ENCODE measurements at regions not wholly inside any gene's neighbourhood (a gene's known extent, or its start where the extent isn't known, plus 50 kb on each side); places are given as distances from the start of the nearest gene placed in this dataset.
"Not testable (repeated sequence)": the region's sequence is repeated elsewhere in the genome, so short reads cannot be mapped to it uniquely, and the experiment has no call there.

DNA sequence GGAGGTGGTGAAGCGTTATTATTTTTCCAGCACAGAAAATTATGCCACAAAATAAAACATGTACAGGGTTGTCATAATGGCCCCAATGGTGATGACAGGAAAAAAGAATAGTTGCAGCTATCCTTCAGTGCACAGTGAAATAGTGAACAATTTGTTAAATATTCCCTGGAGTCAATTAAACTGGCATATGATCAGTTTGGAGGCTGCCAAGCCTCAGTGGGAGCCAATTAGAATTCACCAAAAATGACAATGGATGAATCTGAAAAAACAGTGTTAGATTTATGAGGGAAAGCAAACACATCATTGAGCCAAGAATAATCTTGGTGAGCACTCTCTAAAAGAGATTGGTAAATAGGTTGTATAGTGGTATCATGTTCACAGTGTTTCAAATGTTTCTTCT lies 146.3 kb downstream of the OTUD1 start:
- no peak overlapping the region for H3K4me3 ChIP-seq
- no peaks in the 10 kb centered on the region for H3K27me3 ChIP-seq
- intact Hi-C loops (cut with DNase I), result no loop called here
- TF ChIP-seq, protein P1, sequence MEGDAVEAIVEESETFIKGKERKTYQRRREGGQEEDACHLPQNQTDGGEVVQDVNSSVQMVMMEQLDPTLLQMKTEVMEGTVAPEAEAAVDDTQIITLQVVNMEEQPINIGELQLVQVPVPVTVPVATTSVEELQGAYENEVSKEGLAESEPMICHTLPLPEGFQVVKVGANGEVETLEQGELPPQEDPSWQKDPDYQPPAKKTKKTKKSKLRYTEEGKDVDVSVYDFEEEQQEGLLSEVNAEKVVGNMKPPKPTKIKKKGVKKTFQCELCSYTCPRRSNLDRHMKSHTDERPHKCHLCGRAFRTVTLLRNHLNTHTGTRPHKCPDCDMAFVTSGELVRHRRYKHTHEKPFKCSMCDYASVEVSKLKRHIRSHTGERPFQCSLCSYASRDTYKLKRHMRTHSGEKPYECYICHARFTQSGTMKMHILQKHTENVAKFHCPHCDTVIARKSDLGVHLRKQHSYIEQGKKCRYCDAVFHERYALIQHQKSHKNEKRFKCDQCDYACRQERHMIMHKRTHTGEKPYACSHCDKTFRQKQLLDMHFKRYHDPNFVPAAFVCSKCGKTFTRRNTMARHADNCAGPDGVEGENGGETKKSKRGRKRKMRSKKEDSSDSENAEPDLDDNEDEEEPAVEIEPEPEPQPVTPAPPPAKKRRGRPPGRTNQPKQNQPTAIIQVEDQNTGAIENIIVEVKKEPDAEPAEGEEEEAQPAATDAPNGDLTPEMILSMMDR (IDR thresholded peaks at IDR 0.05), result no peak
- H3K36me3 ChIP-seq, result no peaks in the 10 kb centered on the region
- ATAC-seq (no peak), DNase-seq (no peak)
- H3K27ac ChIP-seq, result no peak overlapping the region
- H3K4me1 ChIP-seq, result no peaks in the 10 kb centered on the region
- peaks cover 0 to 8% of the 10 kb centered on the region in 2 donors for H3K9me3 ChIP-seq

DNA sequence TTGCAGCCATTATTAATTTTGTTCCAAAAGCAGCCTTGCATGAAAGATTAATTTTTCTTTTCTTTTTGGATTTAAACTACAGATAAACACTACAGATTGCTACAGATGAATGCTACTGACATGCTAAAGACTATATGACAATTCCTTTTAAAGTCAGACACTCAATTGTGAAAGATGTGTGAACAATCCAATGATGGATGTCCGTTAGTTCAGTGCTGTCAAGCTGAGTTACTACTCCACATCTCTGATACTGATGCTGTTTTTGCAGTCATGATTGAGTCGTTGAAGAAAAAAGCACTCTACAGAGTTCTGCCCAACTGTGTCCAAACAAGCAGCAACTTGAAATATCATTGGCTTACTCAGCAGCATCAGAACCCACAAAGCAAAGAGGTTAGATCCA lies 146.8 kb downstream of the OTUD1 start:
- no peak for DNase-seq
- Histone ChIP-seq H3K4me1 (no peaks in the 10 kb centered on the region), H3K27ac (no peak overlapping the region), H3K27me3 (no peaks in the 10 kb centered on the region), H3K4me3 (no peak overlapping the region), H3K36me3 (no peaks in the 10 kb centered on the region), H3K9me3 (peaks cover 0 to 8% of the 10 kb centered on the region in 2 donors)
- TF ChIP-seq, protein P1 (IDR thresholded peaks at IDR 0.05), result no peak
- no peak for ATAC-seq
- intact Hi-C loops (cut with DNase I), result no loop called here

DNA sequence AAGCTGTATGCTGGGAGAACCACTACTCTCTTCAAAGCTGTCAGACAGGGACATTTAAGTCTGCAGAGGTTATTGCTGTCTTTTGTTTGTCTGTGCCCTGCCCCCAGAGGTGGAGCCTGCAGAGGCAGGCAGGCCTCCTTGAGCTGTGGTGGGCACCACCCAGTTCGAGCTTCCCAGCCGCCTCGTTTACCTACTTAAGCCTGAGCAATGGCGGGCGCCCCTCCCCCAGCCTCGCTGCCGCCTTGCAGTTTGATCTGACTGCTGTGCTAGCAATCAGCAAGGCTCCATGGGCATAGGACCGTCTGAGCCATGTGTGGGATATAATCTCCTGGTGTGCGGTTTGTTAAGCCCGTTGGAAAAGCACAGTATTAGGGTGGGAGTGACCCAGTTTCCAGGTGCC lies 156.4 kb downstream of the OTUD1 start:
- ATAC-seq, result not testable (repeated sequence)

DNA sequence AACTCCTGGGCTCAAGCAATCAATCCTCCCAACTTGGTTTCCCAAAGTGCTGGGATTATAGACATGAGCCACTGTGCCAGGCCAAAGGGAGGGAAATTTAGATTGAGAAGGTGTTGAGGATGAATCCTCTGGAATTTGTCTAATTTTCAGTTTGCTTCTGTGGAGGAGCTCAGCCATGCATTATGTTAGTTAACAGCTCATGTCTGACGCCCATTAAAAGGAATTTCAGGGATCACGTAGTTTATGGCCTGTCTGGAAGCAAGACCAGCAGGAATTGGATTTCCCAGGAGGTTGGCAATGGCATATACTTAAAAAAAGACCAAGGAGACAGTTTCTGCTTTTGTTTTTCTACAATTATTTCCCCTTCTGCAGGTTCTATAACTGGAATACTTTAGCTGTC lies 165.7 kb downstream of the OTUD1 start:
- no peak overlapping the region for H3K27ac ChIP-seq
- no peaks in the 10 kb centered on the region for H3K4me1 ChIP-seq
- intact Hi-C loops (cut with DNase I), result no loop called here
- ATAC-seq (no peak), DNase-seq (no peak)
- no peaks in the 10 kb centered on the region for H3K27me3 ChIP-seq
- H3K4me3 ChIP-seq, result no peak overlapping the region
- TF ChIP-seq, protein P1 (IDR thresholded peaks at IDR 0.05), result no peak
- no peaks in the 10 kb centered on the region for H3K9me3 ChIP-seq
- H3K36me3 ChIP-seq, result no peaks in the 10 kb centered on the region

More for the DNA sequence above, 156.4 kb downstream of the OTUD1 start:
- H3K4me3 ChIP-seq; H3K36me3 ChIP-seq; H3K27ac ChIP-seq; H3K27me3 ChIP-seq; H3K4me1 ChIP-seq; intact Hi-C loops (cut with DNase I): not testable (repeated sequence)
- peak in 1 of 4 donors; percentile 58 for DNase-seq
- H3K9me3 ChIP-seq, result peaks cover 0 to 25% of the 10 kb centered on the region in 2 donors

DNA sequence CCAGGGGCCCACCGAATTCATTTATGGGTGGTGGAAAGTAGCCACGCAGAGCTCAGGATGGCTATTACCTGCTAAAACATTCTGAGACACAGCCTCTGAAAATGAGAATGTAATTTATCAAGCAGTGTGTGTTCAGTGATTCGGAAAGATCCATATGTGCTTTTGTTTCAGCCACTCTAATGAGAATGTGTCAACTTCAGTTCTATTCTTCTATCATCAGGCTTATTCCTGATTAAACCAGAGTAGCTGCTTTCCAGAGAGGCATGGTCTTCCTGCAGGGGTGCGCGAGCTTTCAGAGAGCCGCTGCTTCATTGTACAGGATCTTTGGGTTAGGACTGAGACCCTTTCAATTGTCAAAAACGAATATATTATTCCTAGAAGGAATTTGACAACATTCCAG lies 167.6 kb downstream of the OTUD1 start:
- no peak overlapping the region for H3K4me3 ChIP-seq
- ATAC-seq, result no peak
- DNase-seq, result no peak
- no peaks in the 10 kb centered on the region for H3K4me1 ChIP-seq
- no peak overlapping the region for H3K27ac ChIP-seq
- TF ChIP-seq, protein P1 (IDR thresholded peaks at IDR 0.05), result no peak
- intact Hi-C loops (cut with DNase I), result no loop called here
- H3K27me3 ChIP-seq, result no peaks in the 10 kb centered on the region
- no peaks in the 10 kb centered on the region for H3K9me3 ChIP-seq
- no peaks in the 10 kb centered on the region for H3K36me3 ChIP-seq

- Histone ChIP-seq H3K4me1 (no peaks in the 10 kb centered on the region), H3K9me3 (no peaks in the 10 kb centered on the region), H3K27me3 (no peaks in the 10 kb centered on the region), H3K4me3 (no peak overlapping the region), H3K27ac (no peak overlapping the region), H3K36me3 (no peaks in the 10 kb centered on the region)
- DNase-seq (no peak), ATAC-seq (no peak)
- TF ChIP-seq, protein P1 (IDR thresholded peaks at IDR 0.05), result no peak
- intact Hi-C loops (cut with DNase I), result no loop called here
Observed at GRCh38 chr10:23608926-23609325, 170.1 kb downstream of the OTUD1 start.
